Spleen (tissue), 11 donors: ENCODE measurements at regions not wholly inside any gene's neighbourhood (a gene's known extent, or its start where the extent isn't known, plus 50 kb on each side); places are given as distances from the start of the nearest gene placed in this dataset.

Source experiments
- DNase-seq: peaks from one replicate; pipeline ENCODE4 v3.0.0-alpha.2; 2020
- H3K27ac ChIP-seq, 8 donors: fragments of 200-600 bp; sonication (generic) in 7 of 8; 1 replicate in 4 of 8; 2 replicates in 4 of 8; pipeline versions ENCODE4 v1.5.0 to v1.8.0; 2016 to 2021; ENCODE audit warnings: inconsistent platforms in 4 of 8, mild to moderate bottlenecking in 4 of 8, moderate library complexity in 1 of 8
- H3K27me3 ChIP-seq, 7 donors: fragments of 200-600 bp; sonication (generic) in 6 of 7; replicated peaks in 1 of 7; 1 replicate in 4 of 7; 2 replicates in 3 of 7; pipeline versions ENCODE4 v1.5.0 to v1.8.0; 2016 to 2021; ENCODE audit warnings: inconsistent platforms in 3 of 7, mild to moderate bottlenecking in 1 of 7
- H3K36me3 ChIP-seq, 6 donors: fragments of 200-600 bp; sonication (generic) in 5 of 6; 1 replicate in 4 of 6; 2 replicates in 2 of 6; pipeline versions ENCODE4 v1.5.0 to v1.8.0; 2016 to 2021; ENCODE audit warnings: inconsistent platforms in 2 of 6
- H3K4me1 ChIP-seq, 6 donors: fragments of 200-600 bp; sonication (generic) in 5 of 6; 1 replicate in 3 of 6; 2 replicates in 3 of 6; pipeline versions ENCODE4 v1.5.0 to v1.8.0; 2016 to 2021; ENCODE audit warnings: inconsistent platforms in 3 of 6
- H3K4me3 ChIP-seq, 8 donors: fragments of 200-600 bp; sonication (generic) in 7 of 8; 1 replicate in 4 of 8; 2 replicates in 4 of 8; pipeline versions ENCODE4 v1.5.0 to v1.8.0; 2016 to 2021; ENCODE audit warnings: inconsistent platforms in 4 of 8, mild to moderate bottlenecking in 4 of 8, moderate library complexity in 2 of 8
- H3K9me3 ChIP-seq, 8 donors: fragments of 200-600 bp; sonication (generic) in 7 of 8; 1 replicate in 4 of 8; 2 replicates in 4 of 8; pipeline versions ENCODE4 v1.5.0 to v1.8.0; 2016 to 2021; ENCODE audit warnings: inconsistent platforms in 4 of 8
- CTCF ChIP-seq, 11 experiments: fragments of 200-600 bp in 7 of 11; fragments of 450-650 bp in 4 of 11; sonication (generic) in 4 of 11; IDR thresholded peaks in 8 of 11; conservative IDR thresholded peaks in 3 of 11; 1 replicate in 7 of 11; 2 replicates in 4 of 11; pipeline versions ENCODE4 v1.4.0 to v1.8.0; 2016 to 2021; ENCODE audit warnings: antibody characterized with exemption in 11 of 11, inconsistent platforms in 4 of 11, mild to moderate bottlenecking in 1 of 11
- POLR2A ChIP-seq, 3 donors: fragments of 450-650 bp; IDR thresholded peaks; one replicate each; pipeline ENCODE4 v1.5.1; 2017; ENCODE audit warnings: antibody characterized with exemption in 3 of 3, mild to moderate bottlenecking in 1 of 3
- POLR2AphosphoS5 ChIP-seq, 3 donors: sonication (generic); formaldehyde crosslinking; IDR thresholded peaks; one replicate each; pipeline ENCODE4 v1.5.1; 2017; ENCODE audit warnings: antibody characterized with exemption in 3 of 3
- WGBS, 5 donors: extraction: QIAGEN DNeasy Blood & Tissue Kit in 3 of 5; methylation state at CpG; one replicate each; pipeline versions ENCODE4 v1.1.5 to v1.1.7; 2013 to 2018; 5-methylcytosine and 5-hydroxymethylcytosine counted together
- intact Hi-C: fragments of 100-400 bp; cut with DNase I; formaldehyde crosslinking; loops from one replicate; pipeline ENCODE4 v1.15.0; 2023; ENCODE audit warnings: low total_unique reads
- donor health status: healthy with polysubstance abuse.
- donor health status: DM: no; HTN: no; CAD: no; lungs with moderate emphysema.
- donor health status: DM: no; HTN: no; CAD: no.
- donor health status: Bipolar disorder and iron deficiency.
- donor health status: healthy.
- donor health status: DM: no; HTN: no; CAD: no.
- donor health status: DM: yes; HTN: yes; CAD: no.

- no peaks in the 10 kb centered on the region for H3K27me3 ChIP-seq
- H3K4me3 ChIP-seq, result no peak overlapping the region
- intact Hi-C loops, result no loop called here
- TF ChIP-seq POLR2A (IDR thresholded peaks at IDR 0.05), result no peak
- TF ChIP-seq POLR2AphosphoS5 (IDR thresholded peaks at IDR 0.05), result no peak
- H3K4me1 ChIP-seq, result peaks cover 0 to 1% (median 0%) of the 10 kb centered on the region in 6 donors
- WGBS, 5 donors, result 77 to 94% (median 82%) methylated on average over 1 of the region's 1 CpG
- H3K36me3 ChIP-seq, result no peaks in the 10 kb centered on the region
- no peaks in the 10 kb centered on the region for H3K9me3 ChIP-seq
- no peak overlapping the region for H3K27ac ChIP-seq
- DNase-seq, result no peak
These were observed 218.9 kb upstream of the PHYHIPL start for GRCh38 chr10:58957517-58957916.

DNA sequence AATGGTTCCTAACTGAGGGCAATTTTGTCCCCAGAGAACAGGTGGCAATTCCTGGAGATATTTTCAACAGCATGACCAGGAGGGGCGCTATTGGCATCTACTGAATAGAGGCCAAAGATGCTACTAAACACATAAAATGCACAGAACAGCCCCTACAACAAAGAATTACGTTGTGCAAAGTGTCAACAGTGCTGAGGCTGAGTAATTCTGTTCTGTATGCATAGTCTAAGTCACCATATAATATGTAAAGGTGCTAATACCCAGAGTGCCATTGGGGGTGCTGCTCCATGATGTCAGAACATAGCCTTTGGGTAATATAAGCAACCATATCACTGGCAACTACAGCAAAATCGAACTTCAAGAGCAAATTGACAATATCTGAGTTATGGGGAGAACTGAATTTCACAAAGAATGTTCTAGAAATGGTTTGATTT lies 213.3 kb upstream of the PHYHIPL start:
- H3K4me3 ChIP-seq, result no peak overlapping the region
- H3K36me3 ChIP-seq, result no peaks in the 10 kb centered on the region
- 32 to 48% (median 41%) methylated on average over 3 of the region's 3 CpGs for WGBS, 5 donors
- H3K27me3 ChIP-seq, result peaks cover 0 to 14% (median 0%) of the 10 kb centered on the region in 7 donors
- no peak overlapping the region for H3K27ac ChIP-seq
- H3K4me1 ChIP-seq, result no peaks in the 10 kb centered on the region
- no peak for TF ChIP-seq POLR2AphosphoS5 (IDR thresholded peaks at IDR 0.05)
- no peak for TF ChIP-seq POLR2A (IDR thresholded peaks at IDR 0.05)
- TF ChIP-seq CTCF (IDR thresholded peaks at IDR 0.05 in 8 of 11, conservative IDR thresholded peaks at IDR 0.05 in 3 of 11), result no peak
- DNase-seq, result no peak
- intact Hi-C loops, result no loop called here
- no peaks in the 10 kb centered on the region for H3K9me3 ChIP-seq

DNA sequence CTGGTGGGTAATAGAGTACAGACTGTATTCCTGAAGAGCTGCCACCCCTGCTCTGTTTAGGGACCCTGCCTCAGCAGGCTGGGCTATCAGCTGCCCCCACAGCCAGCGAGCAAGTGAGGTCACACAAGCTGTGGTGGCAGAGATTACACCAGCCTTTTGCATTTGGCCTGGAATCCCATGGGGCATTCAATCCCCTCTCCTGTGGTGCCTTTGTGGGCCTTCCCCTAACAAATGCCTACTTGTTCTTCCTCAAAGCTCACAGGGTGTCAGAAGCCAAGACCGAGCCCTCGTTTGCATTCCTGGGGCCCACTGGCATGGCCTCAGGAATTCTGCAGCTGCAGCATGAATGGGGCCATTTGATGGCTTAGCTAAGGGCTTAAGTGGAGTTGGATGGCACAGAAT lies 212.7 kb upstream of the PHYHIPL start:
- H3K36me3 ChIP-seq, result no peaks in the 10 kb centered on the region
- no peaks in the 10 kb centered on the region for H3K9me3 ChIP-seq
- TF ChIP-seq CTCF (IDR thresholded peaks at IDR 0.05 in 8 of 11, conservative IDR thresholded peaks at IDR 0.05 in 3 of 11) (no peak), POLR2A (IDR thresholded peaks at IDR 0.05) (no peak), POLR2AphosphoS5 (IDR thresholded peaks at IDR 0.05) (no peak)
- no peak for DNase-seq
- H3K4me3 ChIP-seq, result no peak overlapping the region
- 40 to 68% (median 57%) methylated on average over 2 to 3 of the region's 3 CpGs for WGBS, 5 donors
- intact Hi-C loops, result no loop called here
- H3K27ac ChIP-seq, result no peak overlapping the region
- peaks cover 0 to 19% (median 0%) of the 10 kb centered on the region in 7 donors for H3K27me3 ChIP-seq
- no peaks in the 10 kb centered on the region for H3K4me1 ChIP-seq

DNA sequence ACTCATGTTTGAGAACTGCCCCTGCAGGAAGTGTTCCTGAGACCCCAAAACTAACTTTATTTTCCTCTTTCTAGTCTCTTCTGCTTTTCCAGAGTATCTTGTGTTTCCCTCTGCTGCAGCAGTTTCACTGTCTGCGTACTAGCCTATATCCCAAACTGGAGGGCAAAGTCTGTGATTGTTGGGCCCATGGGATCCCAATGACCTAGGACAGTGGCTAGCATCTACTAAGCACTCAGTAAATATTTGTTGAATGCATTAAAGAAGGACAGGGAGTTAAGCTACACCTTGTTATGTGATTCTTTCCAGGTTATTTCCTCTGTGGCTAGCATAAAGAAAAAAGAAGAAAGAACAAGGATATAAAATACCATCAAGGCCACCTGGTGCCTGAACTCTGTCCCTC lies 210.6 kb upstream of the PHYHIPL start:
- Histone ChIP-seq H3K27me3 (peaks cover 0 to 21% (median 0%) of the 10 kb centered on the region in 7 donors), H3K36me3 (no peaks in the 10 kb centered on the region), H3K27ac (no peak overlapping the region), H3K4me3 (no peak overlapping the region), H3K9me3 (no peaks in the 10 kb centered on the region), H3K4me1 (no peaks in the 10 kb centered on the region)
- no peak for TF ChIP-seq CTCF (IDR thresholded peaks at IDR 0.05 in 8 of 11, conservative IDR thresholded peaks at IDR 0.05 in 3 of 11)
- no peak for TF ChIP-seq POLR2A (IDR thresholded peaks at IDR 0.05)
- TF ChIP-seq POLR2AphosphoS5 (IDR thresholded peaks at IDR 0.05), result no peak
- DNase-seq, result no peak
- intact Hi-C loops, result no loop called here
- WGBS, 5 donors, result 81 to 100% (median 89%) methylated on average over 1 of the region's 1 CpG
